ENCODE measurements at regions not wholly inside any gene's neighbourhood (a gene's known extent, or its start where the extent isn't known, plus 50 kb on each side); places are given as distances from the start of the nearest gene placed in this dataset.

DNA sequence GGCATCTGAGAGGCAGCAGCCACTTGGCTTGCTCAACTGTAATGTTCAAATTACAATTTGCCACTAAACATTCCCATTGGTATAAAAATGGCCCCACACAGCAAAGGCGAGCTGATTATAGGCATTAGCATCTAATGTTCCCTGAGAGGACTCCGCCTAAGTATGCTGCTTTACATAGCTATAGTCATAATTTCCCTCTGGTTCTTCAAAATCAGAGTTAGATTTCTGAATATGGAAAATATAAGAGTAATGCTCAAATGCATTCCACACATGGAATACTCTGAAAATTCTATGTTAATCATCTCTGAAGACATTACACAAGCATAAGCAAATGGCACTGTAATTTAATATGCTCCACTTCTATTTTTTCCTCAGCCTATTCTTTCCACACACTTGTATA lies 83.7 kb upstream of the BTG1 start:
- no TSS peak for BruUV-seq (replicated peaks)
- intact Hi-C loops (cut with micrococcal nuclease; ENCODE audit: unreplicated experiment): no loop called here
- TF ChIP-seq, protein P1, sequence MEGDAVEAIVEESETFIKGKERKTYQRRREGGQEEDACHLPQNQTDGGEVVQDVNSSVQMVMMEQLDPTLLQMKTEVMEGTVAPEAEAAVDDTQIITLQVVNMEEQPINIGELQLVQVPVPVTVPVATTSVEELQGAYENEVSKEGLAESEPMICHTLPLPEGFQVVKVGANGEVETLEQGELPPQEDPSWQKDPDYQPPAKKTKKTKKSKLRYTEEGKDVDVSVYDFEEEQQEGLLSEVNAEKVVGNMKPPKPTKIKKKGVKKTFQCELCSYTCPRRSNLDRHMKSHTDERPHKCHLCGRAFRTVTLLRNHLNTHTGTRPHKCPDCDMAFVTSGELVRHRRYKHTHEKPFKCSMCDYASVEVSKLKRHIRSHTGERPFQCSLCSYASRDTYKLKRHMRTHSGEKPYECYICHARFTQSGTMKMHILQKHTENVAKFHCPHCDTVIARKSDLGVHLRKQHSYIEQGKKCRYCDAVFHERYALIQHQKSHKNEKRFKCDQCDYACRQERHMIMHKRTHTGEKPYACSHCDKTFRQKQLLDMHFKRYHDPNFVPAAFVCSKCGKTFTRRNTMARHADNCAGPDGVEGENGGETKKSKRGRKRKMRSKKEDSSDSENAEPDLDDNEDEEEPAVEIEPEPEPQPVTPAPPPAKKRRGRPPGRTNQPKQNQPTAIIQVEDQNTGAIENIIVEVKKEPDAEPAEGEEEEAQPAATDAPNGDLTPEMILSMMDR (conservative IDR thresholded peaks at IDR 0.05): no peak
- TF ChIP-seq EZH2 (IDR thresholded peaks at IDR 0.05; ENCODE audit: low read depth): no peak

DNA sequence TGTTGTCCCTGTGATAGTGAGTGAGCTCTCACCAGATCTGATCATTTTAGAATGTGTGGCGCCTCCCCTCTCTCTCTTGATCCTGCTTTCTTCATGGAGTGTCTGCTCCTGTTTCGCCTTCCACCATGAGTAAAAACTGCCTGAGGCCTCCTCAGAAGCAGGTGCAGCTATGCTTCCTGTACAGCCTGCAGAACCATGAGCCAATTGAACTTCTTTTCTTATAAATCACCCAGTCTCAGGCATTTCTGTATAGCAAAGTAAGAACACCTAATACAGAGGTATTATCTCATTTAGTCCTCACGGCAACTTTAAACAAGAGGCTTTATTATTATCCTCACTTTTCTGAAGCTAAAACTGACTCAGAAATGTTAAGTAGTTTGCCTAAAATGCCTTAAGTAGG lies 81.3 kb upstream of the BTG1 start:
- ChIA-PET CTCF (no interaction called here), POLR2A (ENCODE audit: unreplicated experiment) (no interaction called here)
- no peak for DNase-seq
- TF ChIP-seq, protein P1 (conservative IDR thresholded peaks at IDR 0.05): no peak
- TF ChIP-seq EZH2 (IDR thresholded peaks at IDR 0.05; ENCODE audit: low read depth): no peak
- Histone ChIP-seq H3F3A (ENCODE audit: insufficient read depth, low read depth) (peaks cover 14% of the 10 kb centered on the region), H3K27me3 (ENCODE audit: insufficient read depth, low read depth) (no peaks in the 10 kb centered on the region), H3K4me3 (no peak overlapping the region), H3K4me2 (no peak overlapping the region), H3K4me1 (replicated peaks; ENCODE audit: insufficient read depth) (peaks cover 14% of the 10 kb centered on the region), H3K36me3 (ENCODE audit: low read depth) (no peaks in the 10 kb centered on the region), H3K79me2 (ENCODE audit: low read depth) (no peaks in the 10 kb centered on the region), H4K20me1 (ENCODE audit: insufficient read depth) (no peaks in the 10 kb centered on the region), H2AFZ (no peak overlapping the region), H3K9me3 (ENCODE audit: insufficient read depth, low read depth) (no peaks in the 10 kb centered on the region), H3K27ac (no peak overlapping the region), H3K9me2 (ENCODE audit: insufficient read depth) (no peaks in the 10 kb centered on the region)
- no TSS peak for BruUV-seq (replicated peaks)
- intact Hi-C loops (cut with micrococcal nuclease; ENCODE audit: unreplicated experiment): no loop called here

More for the DNA sequence above, 83.7 kb upstream of the BTG1 start:
- Histone ChIP-seq H3K4me1 (replicated peaks; ENCODE audit: insufficient read depth) (peaks cover 12% of the 10 kb centered on the region), H2AFZ (no peak overlapping the region), H3K9me2 (ENCODE audit: insufficient read depth) (no peaks in the 10 kb centered on the region), H4K20me1 (ENCODE audit: insufficient read depth) (no peaks in the 10 kb centered on the region), H3K27ac (no peak overlapping the region), H3K79me2 (ENCODE audit: low read depth) (no peaks in the 10 kb centered on the region), H3K36me3 (ENCODE audit: low read depth) (no peaks in the 10 kb centered on the region), H3F3A (ENCODE audit: insufficient read depth, low read depth) (peaks cover 13% of the 10 kb centered on the region), H3K4me2 (no peak overlapping the region), H3K4me3 (no peak overlapping the region), H3K27me3 (ENCODE audit: insufficient read depth, low read depth) (no peaks in the 10 kb centered on the region), H3K9me3 (ENCODE audit: insufficient read depth, low read depth) (no peaks in the 10 kb centered on the region)
- ChIA-PET CTCF (no interaction called here), POLR2A (ENCODE audit: unreplicated experiment) (interaction anchor here (0.6 kb wide), 1 partner anchor 277 kb away, joined by 3 read pairs; no protein-coding TSS in a partner anchor)
- DNase-seq: no peak

DNA sequence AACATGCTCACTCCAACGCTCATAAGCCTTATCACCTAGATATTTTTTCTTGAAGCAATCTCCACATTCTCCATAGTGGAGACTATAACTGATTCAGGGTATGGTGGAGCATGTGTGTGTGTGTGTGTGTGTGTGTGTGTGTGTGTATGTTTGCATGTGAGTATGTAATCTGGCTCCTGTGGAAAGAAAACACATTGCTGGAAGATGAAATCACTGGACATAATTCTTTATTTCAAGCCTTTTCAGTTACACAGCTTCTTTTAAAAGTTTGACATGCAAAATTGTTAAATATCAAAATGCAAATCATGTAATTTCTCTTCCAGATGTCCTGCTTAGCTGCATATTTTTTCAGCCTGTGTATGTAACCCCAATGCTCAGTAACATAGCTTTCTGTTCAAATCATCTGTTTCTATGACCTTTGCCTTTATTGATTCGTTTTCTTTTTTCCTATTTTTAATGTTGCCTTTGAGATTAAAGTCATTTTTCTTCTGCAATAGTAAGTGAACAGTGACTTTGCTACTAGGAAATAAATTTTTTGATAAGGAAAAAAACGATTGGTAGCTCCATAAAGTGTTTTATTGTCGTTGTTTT lies 80.5 kb upstream of the BTG1 start:
- no peak overlapping the region for H2AFZ ChIP-seq
- H3K4me1 ChIP-seq (replicated peaks; ENCODE audit: insufficient read depth): peaks cover 14% of the 10 kb centered on the region
- no peak overlapping the region for H3K4me2 ChIP-seq
- H3K9me2 ChIP-seq (ENCODE audit: insufficient read depth): no peaks in the 10 kb centered on the region
- no peak for DNase-seq
- H3K27ac ChIP-seq: no peak overlapping the region
- no peaks in the 10 kb centered on the region for H3K27me3 ChIP-seq (ENCODE audit: insufficient read depth, low read depth)
- CTCF ChIA-PET: no interaction called here
- no TSS peak for BruUV-seq (replicated peaks)
- POLR2A ChIA-PET (ENCODE audit: unreplicated experiment): no interaction called here
- no peaks in the 10 kb centered on the region for H3K36me3 ChIP-seq (ENCODE audit: low read depth)
- no peak overlapping the region for H3K4me3 ChIP-seq
- H4K20me1 ChIP-seq (ENCODE audit: insufficient read depth): no peaks in the 10 kb centered on the region
- H3K79me2 ChIP-seq (ENCODE audit: low read depth): no peaks in the 10 kb centered on the region
- no peaks in the 10 kb centered on the region for H3K9me3 ChIP-seq (ENCODE audit: insufficient read depth, low read depth)
- TF ChIP-seq, protein P1 (conservative IDR thresholded peaks at IDR 0.05): no peak
- TF ChIP-seq EZH2 (IDR thresholded peaks at IDR 0.05; ENCODE audit: low read depth): no peak
- intact Hi-C loops (cut with micrococcal nuclease; ENCODE audit: unreplicated experiment): no loop called here
- peaks cover 14% of the 10 kb centered on the region for H3F3A ChIP-seq (ENCODE audit: insufficient read depth, low read depth)
